ENCODE measurements at regions not wholly inside any gene's neighbourhood (a gene's known extent, or its start where the extent isn't known, plus 50 kb on each side); places are given as distances from the start of the nearest gene placed in this dataset.

DNA sequence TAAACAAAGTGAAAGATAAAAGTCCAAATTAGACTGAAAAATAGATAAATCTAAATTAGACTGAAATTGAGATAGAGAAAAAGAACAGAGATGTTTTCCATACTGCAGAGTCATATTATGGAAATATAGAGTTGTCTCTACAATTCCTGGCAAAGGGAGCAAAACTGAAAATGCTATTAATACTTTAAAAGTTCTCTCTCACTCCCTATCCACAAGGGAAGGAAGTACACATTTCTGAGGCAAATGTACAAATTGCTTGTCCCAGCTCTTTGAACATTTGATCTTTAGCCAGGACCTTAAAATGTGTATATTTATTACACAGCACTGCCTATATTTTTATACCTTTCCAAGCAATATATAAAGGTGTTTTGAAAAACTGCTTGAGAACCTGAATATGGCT, 225.1 kb upstream of the SEMA6D start:
- TF ChIP-seq POLR2AphosphoS5 (IDR thresholded peaks at IDR 0.05; ENCODE audit: low read depth, low read length) = no peak
- no peak for TF ChIP-seq POLR2A (IDR thresholded peaks at IDR 0.05; ENCODE audit: low read depth, low read length)
- no peak for TF ChIP-seq TAF1 (IDR thresholded peaks at IDR 0.05; ENCODE audit: borderline replicate concordance, low read depth, low read length)
- no peak for FAIRE-seq
- DNase-seq (ENCODE audit: insufficient read length) = no peak

DNA sequence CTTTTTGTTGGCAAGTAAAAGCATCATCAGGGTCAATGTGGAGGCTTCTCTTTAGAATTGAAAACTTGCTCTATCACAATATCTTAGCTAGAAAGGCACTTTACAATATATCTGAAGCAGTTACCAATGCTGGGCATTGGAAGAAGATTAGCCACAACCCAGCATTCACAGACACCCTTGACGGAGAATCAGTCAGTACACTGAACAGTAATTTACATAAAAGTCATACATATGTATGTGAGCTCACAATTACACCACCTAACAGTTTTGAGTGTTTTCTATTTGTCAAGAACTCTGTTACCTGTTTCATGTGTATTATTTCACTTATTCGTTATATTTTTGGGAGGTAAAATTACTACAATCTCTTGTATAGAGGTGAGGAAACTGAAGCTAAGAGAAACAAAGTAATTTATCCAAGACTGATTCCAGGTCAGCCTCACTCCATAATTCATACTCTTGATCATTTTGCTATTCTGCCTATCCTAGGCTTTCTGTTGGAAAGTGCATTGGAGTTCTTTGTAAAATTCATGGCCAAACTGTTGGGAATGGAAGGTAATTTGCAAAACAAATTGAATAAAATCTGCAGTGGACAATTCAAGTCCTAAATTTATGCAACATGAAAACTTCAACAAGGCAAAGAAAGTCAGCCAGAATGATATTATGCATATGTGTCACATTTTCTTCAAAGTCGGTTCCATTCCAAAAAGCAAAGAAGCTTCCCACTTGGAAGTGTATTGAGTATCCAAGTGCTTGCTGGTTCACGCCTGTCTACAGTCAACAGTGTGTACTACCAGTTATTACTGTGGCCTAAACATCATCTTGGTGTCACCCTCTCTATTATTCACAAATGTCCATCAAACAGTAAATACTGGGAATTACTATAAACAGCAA, 223.7 kb upstream of the SEMA6D start:
- DNase-seq (ENCODE audit: insufficient read length) (no peak), FAIRE-seq (no peak)
- TF ChIP-seq POLR2AphosphoS5 (IDR thresholded peaks at IDR 0.05; ENCODE audit: low read depth, low read length) (no peak), POLR2A (IDR thresholded peaks at IDR 0.05; ENCODE audit: low read depth, low read length) (no peak), TAF1 (IDR thresholded peaks at IDR 0.05; ENCODE audit: borderline replicate concordance, low read depth, low read length) (no peak)

DNA sequence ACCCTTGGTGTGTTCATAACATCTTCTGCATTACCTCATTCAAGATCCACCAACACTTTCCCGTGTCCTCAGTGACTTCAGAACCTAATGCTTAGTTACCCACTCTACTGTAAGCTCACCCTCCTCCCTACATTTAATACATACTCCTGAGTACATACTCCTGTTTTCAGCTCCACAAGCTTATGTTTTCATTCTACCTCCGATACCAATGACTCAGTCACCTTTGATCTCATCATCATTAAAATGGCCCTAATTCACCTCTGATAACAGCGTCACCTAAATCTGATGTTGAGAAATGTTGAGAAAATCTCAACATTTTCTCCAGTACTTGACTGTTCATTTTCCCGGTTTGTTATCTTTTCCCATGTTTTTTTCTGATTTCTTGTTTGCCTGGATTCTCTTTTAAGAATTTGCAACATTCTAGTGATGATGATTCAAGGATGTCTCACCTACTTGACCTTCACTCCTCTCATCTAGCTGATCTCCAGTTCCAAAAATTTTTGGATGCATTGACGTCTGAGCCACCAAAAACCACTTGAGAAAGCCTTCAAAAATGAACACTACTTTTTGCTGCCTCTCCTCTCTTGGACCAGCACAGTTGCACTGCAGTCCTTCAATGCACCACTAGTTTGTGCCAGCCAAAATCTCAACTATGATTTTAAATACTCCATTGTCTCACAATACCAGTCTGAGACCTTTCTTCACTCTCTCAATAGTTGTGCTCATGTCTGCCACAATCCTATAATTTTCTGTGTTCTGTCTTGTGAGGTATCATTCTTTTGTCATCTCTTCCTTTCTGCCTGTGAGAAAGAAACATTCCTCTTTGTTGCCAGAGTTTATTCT, 220.7 kb upstream of the SEMA6D start:
- FAIRE-seq = no peak
- no peak for TF ChIP-seq POLR2A (IDR thresholded peaks at IDR 0.05; ENCODE audit: low read depth, low read length)
- no peak for TF ChIP-seq POLR2AphosphoS5 (IDR thresholded peaks at IDR 0.05; ENCODE audit: low read depth, low read length)
- DNase-seq (ENCODE audit: insufficient read length) = no peak

DNA sequence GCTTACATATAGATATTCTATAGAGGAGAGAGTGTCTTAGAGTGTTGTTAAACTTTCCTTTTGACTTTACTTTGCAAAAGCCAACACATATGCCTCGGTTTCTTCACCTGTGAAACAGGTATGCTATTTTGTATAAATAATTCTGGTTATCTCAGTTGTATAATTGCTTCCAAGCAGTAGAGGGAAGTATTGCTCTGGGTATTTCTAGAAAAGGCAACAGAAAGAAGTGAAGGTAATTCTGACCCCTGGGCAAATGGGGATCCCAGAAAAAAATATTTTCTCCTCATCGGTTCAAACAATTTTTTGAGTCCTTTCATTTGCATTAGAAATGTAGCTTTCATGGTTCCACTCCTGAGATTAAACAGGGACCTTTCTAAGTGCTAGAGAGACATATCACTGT, 216.5 kb upstream of the SEMA6D start:
- FAIRE-seq (no peak), DNase-seq (ENCODE audit: insufficient read length) (no peak)

DNA sequence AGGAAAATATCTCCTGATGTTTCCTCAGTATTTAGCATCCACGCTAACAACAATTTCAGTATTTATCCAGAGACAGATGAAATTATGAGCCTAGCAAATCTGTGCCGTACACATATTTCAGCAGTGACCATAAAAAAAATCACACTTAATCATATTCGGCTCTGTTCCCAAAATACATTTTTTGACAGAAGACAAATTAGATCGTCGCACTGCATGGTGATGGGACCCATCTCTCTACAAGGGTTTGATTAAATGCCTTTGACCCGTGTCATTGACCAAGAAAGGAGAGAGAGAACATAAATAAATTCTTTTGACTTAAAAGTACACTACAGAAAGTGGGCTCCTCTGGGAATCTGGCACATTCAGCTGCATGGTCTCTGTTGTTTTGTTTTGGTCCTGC, 215.3 kb upstream of the SEMA6D start:
- FAIRE-seq = no peak
- TF ChIP-seq TAF1 (IDR thresholded peaks at IDR 0.05; ENCODE audit: borderline replicate concordance, low read depth, low read length) (no peak), POLR2AphosphoS5 (IDR thresholded peaks at IDR 0.05; ENCODE audit: low read depth, low read length) (no peak), POLR2A (IDR thresholded peaks at IDR 0.05; ENCODE audit: low read depth, low read length) (no peak)

More for the DNA sequence above, 216.5 kb upstream of the SEMA6D start:
- no peak for TF ChIP-seq POLR2A (IDR thresholded peaks at IDR 0.05; ENCODE audit: low read depth, low read length)

DNA sequence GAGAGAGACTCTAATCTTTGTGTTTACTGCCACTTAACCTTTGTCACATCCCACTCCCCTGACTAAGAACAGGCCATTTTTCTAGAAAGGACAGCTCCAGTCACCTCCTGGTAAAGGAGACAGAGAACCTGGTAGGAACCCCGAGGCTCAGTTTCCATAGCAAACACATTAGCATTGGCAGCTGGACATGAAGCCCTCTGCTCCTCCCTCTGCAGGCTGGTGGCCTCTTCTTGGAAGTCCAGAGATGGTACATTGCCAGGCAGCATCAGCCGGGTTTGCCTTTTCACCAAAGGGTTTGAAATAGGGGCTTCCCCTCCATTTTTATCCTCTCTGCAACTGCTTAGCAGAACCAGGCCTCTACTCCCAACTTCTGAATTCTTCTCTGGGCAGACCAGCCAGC, 213.4 kb upstream of the SEMA6D start:
- TF ChIP-seq POLR2AphosphoS5 (IDR thresholded peaks at IDR 0.05; ENCODE audit: low read depth, low read length) = no peak
- TF ChIP-seq TAF1 (IDR thresholded peaks at IDR 0.05; ENCODE audit: borderline replicate concordance, low read depth, low read length) = no peak
- no peak for TF ChIP-seq POLR2A (IDR thresholded peaks at IDR 0.05; ENCODE audit: low read depth, low read length)
- FAIRE-seq (no peak), DNase-seq (ENCODE audit: insufficient read length) (no peak)

More for the DNA sequence above, 215.3 kb upstream of the SEMA6D start:
- no peak for DNase-seq (ENCODE audit: insufficient read length)

DNA sequence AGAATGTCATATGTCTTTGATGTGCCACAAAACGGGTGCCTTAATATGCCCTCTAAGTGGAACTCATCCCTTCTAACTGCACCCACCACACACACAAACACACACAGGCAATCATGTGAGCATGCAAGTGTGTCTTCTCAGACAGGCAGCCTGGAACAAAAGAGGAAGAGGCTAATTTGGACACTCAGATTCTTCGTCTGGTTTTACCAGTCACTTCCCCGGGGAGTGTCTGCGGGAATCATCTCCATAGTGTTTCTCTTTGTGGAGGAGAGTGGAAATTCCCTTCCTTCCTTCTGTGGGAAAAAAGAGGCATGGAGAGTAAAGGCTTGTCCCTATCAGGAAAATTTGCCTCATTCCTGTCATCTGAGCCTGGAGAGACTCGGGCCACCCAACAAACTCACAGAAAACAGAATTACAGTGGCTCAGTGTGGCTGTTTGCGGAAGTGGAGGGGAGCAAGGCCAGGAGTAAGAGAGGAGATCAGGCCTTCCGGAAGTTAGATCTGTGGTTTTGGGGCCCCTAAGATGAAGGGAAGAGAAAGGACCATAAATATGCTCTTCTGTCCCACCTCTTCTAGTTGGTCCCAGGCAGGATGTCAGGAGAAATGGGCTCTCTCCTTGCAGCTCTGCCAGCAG, 212.6 kb upstream of the SEMA6D start:
- no peak for TF ChIP-seq POLR2A (IDR thresholded peaks at IDR 0.05; ENCODE audit: low read depth, low read length)
- no peak for FAIRE-seq
- DNase-seq (ENCODE audit: insufficient read length) = no peak

DNA sequence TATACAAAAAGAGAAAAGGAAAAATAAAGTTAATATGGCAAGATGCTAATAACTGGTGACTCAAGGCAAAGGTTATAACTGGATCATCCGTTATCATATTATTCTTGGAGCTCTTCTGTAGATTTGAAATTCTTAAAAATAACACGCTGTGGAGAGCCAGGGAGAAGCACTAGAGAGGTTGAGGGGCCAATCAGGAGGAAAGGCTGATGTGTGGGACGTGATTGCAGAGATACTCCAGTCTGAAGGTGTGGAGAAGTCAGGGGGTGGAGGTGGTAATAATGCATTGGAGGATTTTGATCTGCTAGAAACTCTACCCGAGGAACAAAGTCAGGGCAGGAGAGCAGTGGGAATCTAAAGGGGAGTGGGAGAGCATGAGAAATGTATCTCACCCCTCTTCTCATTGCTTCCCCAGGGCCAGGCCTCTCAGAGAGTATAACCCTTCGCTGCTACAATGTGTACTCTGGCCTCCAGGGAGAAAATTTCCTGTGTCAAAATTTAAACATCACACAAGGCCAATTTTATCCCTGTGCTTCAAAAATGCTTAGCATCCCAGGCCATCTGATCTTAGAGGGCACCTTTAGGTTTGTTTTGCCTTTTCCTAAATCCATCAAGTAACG, 211.5 kb upstream of the SEMA6D start:
- DNase-seq (ENCODE audit: insufficient read length) (no peak), FAIRE-seq (no peak)
- TF ChIP-seq POLR2A (IDR thresholded peaks at IDR 0.05; ENCODE audit: low read depth, low read length) (no peak), POLR2AphosphoS5 (IDR thresholded peaks at IDR 0.05; ENCODE audit: low read depth, low read length) (no peak), TAF1 (IDR thresholded peaks at IDR 0.05; ENCODE audit: borderline replicate concordance, low read depth, low read length) (no peak)

DNA sequence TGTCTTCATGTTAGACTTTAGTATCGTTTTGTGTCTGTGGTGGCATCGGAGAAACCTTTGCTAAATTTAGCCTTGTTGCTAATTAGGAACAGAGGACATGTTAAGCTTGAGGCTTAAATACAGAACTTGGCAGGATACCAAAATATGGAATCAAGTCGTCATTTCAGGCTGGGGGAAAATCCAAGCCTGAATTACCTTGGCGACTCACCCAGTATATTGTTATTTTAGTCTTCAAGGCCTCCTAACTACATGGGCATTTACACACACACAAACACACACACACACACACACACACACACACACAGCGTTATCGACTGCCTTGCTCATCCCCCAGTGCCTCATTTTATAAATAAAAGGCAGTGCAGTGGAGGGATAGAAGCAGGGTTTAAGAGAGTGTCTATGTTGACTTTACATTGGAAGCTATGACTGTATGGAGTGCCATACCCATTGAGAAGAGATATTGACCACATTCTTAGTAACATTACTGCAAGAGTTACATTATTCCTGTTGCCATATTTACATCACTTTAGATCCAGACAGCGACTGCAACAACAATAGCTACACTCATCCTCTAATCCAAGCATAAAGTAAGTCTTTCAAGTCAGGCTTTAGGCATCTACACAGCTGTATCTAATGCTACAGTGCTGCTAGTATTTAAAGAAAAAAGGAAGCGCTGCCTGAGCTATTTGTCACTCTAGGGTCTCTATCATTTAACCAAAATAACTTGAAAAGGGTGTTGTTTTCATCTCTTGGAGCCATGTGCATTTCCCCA, 210.8 kb upstream of the SEMA6D start:
- DNase-seq (ENCODE audit: insufficient read length) (no peak), FAIRE-seq (no peak)
- TF ChIP-seq POLR2A (IDR thresholded peaks at IDR 0.05; ENCODE audit: low read depth, low read length) (no peak), TAF1 (IDR thresholded peaks at IDR 0.05; ENCODE audit: borderline replicate concordance, low read depth, low read length) (no peak), POLR2AphosphoS5 (IDR thresholded peaks at IDR 0.05; ENCODE audit: low read depth, low read length) (no peak)

DNA sequence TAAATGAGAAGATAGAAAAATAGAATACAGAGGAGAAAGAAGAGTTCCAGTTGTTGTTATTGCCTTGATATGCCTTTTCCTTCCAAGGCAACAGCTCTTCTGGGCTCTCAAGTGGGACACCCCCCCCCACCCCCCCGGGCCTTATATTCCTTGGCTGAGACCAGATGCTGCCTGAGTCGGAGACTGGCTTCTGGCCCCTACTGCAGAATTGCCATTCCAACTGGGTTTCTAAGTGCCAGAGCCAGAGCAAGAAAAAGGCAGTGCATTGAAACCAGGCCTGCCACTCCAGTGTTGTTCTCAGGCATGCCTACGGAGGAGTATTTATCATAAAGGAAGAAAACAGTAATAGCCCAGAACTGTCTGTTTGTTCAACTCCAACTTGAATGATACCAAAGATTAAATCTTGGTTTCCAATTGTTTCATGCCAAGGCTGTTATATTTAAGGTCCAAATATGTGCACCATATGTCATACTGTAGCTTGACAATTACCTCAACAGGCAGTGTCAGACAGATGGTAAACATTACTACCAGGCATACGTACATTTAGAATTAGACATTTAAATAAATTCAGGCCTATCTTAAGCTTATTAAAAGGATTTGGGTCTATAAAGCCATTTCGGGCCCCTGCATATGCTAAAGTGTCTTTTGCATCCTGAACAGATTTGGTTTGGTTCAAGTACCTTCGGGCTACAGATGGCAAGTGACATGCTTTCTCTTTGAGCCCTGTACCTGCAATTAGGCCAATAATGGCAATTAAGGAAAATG, 209.9 kb upstream of the SEMA6D start:
- no peak for TF ChIP-seq POLR2AphosphoS5 (IDR thresholded peaks at IDR 0.05; ENCODE audit: low read depth, low read length)
- TF ChIP-seq POLR2A (IDR thresholded peaks at IDR 0.05; ENCODE audit: low read depth, low read length) = no peak
- no peak for TF ChIP-seq TAF1 (IDR thresholded peaks at IDR 0.05; ENCODE audit: borderline replicate concordance, low read depth, low read length)
- FAIRE-seq = no peak
- DNase-seq (ENCODE audit: insufficient read length) = no peak

Data from GM12892 (cell line).